Nephron (organoid): ENCODE measurements at regions not wholly inside any gene's neighbourhood (a gene's known extent, or its start where the extent isn't known, plus 50 kb on each side); places are given as distances from the start of the nearest gene placed in this dataset.

Source experiments
- H3K27ac Mint-ChIP-seq, 3 experiments: 2 replicates each; pipeline ENCODE4 v1.8.0; 2020; ENCODE audit warnings: mixed read lengths in 3 of 3, mild to moderate bottlenecking in 2 of 3, moderate library complexity in 1 of 3
- H3K27me3 Mint-ChIP-seq: 2 replicates; pipeline ENCODE4 v1.8.0; 2021; ENCODE audit warnings: low read depth, mild to moderate bottlenecking, moderate library complexity, mixed read lengths
- H3K36me3 Mint-ChIP-seq: 2 replicates; pipeline ENCODE4 v1.8.0; 2020; ENCODE audit warnings: low read depth, mixed read lengths
- H3K4me1 Mint-ChIP-seq: 2 replicates; pipeline ENCODE4 v1.8.0; 2020; ENCODE audit warnings: mixed read lengths
- H3K4me3 Mint-ChIP-seq, 3 experiments: 2 replicates each; pipeline ENCODE4 v1.8.0; 2020; ENCODE audit warnings: mild to moderate bottlenecking in 3 of 3, mixed read lengths in 3 of 3, moderate library complexity in 2 of 3
- H3K9me3 Mint-ChIP-seq: 2 replicates; pipeline ENCODE4 v1.8.0; 2020; ENCODE audit warnings: mixed read lengths
- CTCF ChIP-seq, 3 experiments: fragments of 200-600 bp; sonication (generic); IDR thresholded peaks; one replicate each; pipeline ENCODE4 v1.5.0; 2021; ENCODE audit warnings: antibody characterized with exemption in 3 of 3; ENCODE audit not compliant: unreplicated experiment in 3 of 3

- peaks cover 24% of the 10 kb centered on the region for H3K36me3 Mint-ChIP-seq
- H3K27me3 Mint-ChIP-seq: peaks cover 6% of the 10 kb centered on the region
- H3K9me3 Mint-ChIP-seq: peaks cover 61% of the 10 kb centered on the region
- no peaks in the 10 kb centered on the region for H3K4me1 Mint-ChIP-seq
- TF ChIP-seq CTCF (IDR thresholded peaks at IDR 0.05; ENCODE audit: unreplicated experiment in 3 of 3): no peak
- no peak overlapping the region for H3K4me3 Mint-ChIP-seq
- no peak overlapping the region for H3K27ac Mint-ChIP-seq
Observed at GRCh38 chr10:75314570-75314969, 78.8 kb upstream of the COMTD1 start.

GRCh38 chr10:75312440-75312839 lies 76.7 kb upstream of the COMTD1 start:
- TF ChIP-seq CTCF (IDR thresholded peaks at IDR 0.05; ENCODE audit: unreplicated experiment in 3 of 3): no peak
- H3K36me3 Mint-ChIP-seq: peaks cover 28% of the 10 kb centered on the region
- H3K27me3 Mint-ChIP-seq: no peaks in the 10 kb centered on the region
- no peak overlapping the region for H3K4me3 Mint-ChIP-seq
- H3K27ac Mint-ChIP-seq: no peak overlapping the region
- H3K4me1 Mint-ChIP-seq: no peaks in the 10 kb centered on the region
- H3K9me3 Mint-ChIP-seq: peaks cover 61% of the 10 kb centered on the region

GRCh38 chr10:75305675-75306074 lies 69.9 kb upstream of the COMTD1 start:
- H3K27ac Mint-ChIP-seq: no peak overlapping the region

GRCh38 chr10:75304741-75305390 lies 69.1 kb upstream of the COMTD1 start:
- Mint-ChIP-seq H3K27ac (no peak overlapping the region), H3K27me3 (no peaks in the 10 kb centered on the region), H3K9me3 (peaks cover 54% of the 10 kb centered on the region), H3K4me3 (no peak overlapping the region), H3K4me1 (no peaks in the 10 kb centered on the region), H3K36me3 (peaks cover 29% of the 10 kb centered on the region)
- no peak for TF ChIP-seq CTCF (IDR thresholded peaks at IDR 0.05; ENCODE audit: unreplicated experiment in 3 of 3)

More at GRCh38 chr10:75305675-75306074, 69.9 kb upstream of the COMTD1 start:
- Mint-ChIP-seq H3K27me3 (no peaks in the 10 kb centered on the region), H3K9me3 (peaks cover 55% of the 10 kb centered on the region), H3K4me1 (no peaks in the 10 kb centered on the region), H3K4me3 (no peak overlapping the region), H3K36me3 (peaks cover 31% of the 10 kb centered on the region)
- no peak for TF ChIP-seq CTCF (IDR thresholded peaks at IDR 0.05; ENCODE audit: unreplicated experiment in 3 of 3)

GRCh38 chr10:75304313-75304712 lies 68.6 kb upstream of the COMTD1 start:
- Mint-ChIP-seq H3K9me3 (peaks cover 55% of the 10 kb centered on the region), H3K4me1 (no peaks in the 10 kb centered on the region), H3K27me3 (no peaks in the 10 kb centered on the region), H3K4me3 (no peak overlapping the region), H3K27ac (no peak overlapping the region), H3K36me3 (peaks cover 29% of the 10 kb centered on the region)
- TF ChIP-seq CTCF (IDR thresholded peaks at IDR 0.05; ENCODE audit: unreplicated experiment in 3 of 3): no peak
